Activated T-cell treated with anti-CD3 and anti-CD28 coated beads for 4 hours (primary cell): ENCODE measurements at regions not wholly inside any gene's neighbourhood (a gene's known extent, or its start where the extent isn't known, plus 50 kb on each side); places are given as distances from the start of the nearest gene placed in this dataset.
"Not testable (repeated sequence)": the region's sequence is repeated elsewhere in the genome, so short reads cannot be mapped to it uniquely, and the experiment has no call there.

Source experiments
- DNase-seq: peaks from one replicate; pipeline ENCODE4 v3.0.0-alpha.2; 2020

DNA sequence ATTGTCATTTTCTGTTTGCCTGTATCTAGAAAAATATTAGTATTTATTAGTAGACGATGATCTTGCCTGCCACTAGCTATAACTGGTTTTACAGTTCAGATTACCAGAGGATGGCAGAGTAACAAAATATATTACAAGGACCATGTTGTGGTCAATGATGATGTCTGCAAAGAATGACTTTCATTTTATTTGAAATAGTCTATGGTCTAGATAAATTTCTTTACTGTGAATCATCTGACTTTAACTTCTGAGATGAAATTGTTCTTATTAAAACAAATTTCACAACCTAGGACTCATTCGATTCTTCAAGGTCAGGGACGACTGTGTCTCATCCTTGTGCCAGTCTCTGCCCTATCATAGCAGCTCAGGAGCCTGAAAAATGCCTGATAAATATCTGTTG is 637.8 kb upstream of the KLF12 start:
- DNase-seq = no peak

DNA sequence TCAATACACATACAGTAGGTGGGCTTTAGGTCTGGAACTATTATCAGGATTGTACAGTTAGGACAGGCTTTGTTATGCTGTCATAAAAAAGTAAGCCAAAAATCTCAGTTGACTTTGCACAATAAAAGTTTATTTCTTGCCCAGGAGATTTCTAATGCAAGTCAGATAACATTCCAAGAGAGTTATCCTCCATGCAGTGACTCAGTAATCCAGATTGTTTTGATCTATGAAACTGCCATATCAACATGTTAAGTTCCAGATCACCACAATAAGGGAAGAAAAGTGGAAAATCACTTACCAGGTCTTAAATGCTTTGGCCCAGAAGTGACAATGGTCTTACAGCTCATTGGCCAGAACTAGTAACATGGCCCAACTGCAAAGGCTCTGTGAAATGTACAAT is 636.2 kb upstream of the KLF12 start:
- no peak for DNase-seq

DNA sequence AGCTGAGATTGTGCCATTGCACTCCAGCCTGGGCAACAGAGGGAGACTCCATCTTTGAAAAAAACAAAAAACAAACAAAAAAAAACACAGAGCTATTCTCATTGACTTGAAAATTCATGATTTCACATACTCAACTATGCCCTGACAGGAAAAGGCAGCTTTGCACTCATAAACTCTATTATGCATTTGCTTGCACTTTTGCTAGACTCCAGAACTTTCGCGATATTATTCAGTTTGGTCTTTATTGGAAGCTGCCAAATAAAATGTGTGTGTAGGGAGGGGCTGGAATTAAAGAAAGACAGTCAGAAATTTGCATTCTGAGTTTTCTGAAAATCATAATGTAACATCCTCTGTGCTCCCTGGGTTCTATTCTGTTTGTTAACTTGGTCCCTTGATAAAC is 635.1 kb upstream of the KLF12 start:
- DNase-seq = no peak

DNA sequence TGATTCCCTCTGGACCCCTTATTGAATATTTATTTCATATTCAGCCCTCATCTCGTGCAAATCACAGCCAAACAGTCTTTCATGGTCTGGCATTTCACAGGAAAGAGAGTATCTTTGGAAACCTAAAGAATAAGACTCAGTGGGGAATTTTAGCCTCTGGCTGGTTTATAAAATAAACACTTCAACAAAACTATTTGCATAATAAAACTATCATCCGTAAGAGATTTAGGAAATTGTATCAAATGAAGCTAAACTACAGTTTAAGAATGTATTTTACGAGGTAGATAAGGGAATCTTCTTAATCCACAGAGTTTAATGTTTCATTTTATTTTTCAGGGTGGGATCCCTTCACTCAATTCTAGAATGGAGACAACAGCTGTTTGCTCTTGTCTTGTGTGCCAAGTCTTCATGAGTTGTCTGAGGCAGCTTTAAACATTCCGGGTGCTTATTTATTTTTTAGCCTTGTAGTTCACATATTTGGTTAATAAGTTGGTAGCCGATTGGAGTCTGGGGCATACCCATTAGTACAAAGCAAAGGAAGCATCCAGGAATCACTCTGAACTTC is 634.4 kb upstream of the KLF12 start:
- DNase-seq = no peak

DNA sequence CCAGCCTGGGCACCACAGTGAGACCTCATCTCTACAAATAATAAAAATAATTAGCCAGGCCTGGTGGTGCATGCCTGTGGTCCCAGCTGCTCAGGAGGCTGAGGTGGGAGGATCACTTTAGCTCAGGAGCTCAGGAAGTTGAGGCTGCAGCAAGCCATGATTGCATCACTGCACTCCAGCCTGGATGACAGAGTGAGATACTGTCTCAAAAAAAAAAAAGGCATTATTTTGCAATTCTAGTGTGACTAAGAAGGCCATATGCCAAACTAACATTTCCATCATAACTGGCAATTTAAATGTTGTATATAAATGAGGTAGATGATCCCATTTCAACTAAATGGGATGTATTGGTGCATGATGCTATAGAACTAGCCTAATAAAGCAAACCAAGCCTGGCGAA is 632.8 kb upstream of the KLF12 start:
- no peak for DNase-seq

DNA sequence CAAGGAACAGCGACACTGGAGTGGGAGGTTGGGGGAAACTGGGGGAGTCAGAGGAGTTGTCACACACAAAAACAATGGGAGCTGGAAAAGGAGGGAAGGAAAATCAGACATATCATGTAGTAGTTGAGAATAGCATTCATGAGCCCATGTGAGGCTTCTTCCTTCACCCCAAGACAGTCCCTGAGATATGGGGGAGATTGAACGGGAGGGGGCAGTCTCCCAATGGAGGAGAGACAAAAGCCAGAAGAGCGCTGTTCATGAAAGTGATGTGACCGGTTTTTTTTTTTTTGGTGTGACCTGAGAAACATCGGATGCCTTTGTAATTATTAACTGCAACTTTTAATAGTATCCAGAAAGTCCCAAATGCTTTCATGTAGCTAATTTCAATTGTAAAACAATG is 631.8 kb upstream of the KLF12 start:
- DNase-seq = no peak

DNA sequence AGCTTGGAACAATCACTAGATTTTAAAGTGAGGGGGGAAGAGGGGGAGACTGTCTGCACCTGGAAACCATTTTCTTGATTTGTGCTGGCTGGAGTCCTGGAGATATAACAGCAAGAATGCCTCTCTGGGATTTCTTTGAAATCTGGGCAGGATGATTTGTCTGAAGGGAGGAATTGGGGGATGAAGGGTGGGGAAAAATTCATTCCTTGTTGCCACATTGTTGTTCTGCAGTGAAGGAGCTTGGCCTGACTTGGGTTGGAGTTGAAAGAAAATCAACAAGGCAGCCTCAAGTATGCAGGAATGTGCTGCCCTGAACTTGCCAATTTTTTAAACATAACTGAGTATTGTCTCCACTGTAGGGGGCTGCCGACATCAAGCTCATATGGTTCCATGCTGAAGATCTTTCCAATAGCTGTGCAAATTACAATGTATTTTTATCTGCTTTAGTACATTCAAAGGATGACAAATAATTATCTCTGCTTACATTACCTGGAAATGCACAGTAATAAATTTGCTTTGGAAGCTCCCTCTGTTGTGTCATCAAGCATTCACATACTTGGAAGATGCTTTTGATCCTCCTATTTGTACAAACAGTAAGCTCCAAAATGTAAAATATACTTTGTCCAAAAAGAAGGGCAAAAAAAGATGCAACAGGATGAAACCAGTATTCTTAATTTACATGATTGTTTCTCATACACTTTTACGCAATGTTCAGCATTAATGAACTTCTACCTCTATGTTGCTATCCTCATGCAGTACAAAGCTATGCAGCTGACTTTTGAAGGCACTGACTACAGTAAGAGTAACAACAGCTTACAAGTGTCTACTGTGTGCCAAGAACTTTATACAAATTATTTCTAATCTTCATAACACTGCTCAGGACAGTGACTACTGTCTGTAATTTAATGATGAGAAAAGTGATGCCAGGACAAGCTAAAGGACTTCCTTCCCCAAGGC is 627.9 kb upstream of the KLF12 start:
- no peak for DNase-seq

DNA sequence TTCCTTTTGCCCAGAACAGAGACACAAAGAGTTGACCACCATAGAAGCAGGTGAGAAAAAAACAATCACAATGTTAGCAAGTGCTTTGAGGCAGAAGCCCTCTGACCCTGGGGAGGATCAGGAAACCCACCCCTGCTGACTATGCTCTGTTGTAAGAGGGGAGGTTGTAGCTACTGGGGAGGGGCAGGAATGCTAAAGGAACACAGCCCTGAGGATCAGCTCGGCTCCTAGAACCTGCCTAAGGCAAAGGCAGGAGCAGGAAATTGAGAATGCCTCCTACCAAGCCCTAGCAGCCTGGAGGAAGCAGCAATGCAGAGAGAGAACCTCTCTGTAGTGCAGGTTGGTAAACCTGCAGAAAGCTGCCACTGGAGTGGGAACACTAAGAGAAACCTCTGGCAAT is 624.0 kb upstream of the KLF12 start:
- no peak for DNase-seq

DNA sequence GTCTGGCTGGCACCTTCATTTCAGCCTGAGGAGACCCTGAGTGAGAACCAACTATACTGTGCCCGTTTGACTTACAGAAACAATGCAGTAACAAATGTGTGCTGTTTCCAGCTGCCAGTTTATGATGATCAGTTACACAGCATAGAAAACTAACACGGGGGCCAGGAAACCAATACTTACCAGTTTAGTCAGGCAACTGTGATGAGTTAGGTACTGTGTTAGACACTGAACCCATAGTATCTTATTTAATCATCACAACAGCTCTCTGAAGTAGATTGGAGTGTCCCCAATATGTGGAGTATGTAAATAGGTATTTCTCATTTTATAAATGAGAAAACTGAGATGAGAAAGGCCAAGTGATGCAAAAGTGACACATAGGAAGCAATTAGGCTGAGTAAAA is 620.9 kb upstream of the KLF12 start:
- no peak for DNase-seq

DNA sequence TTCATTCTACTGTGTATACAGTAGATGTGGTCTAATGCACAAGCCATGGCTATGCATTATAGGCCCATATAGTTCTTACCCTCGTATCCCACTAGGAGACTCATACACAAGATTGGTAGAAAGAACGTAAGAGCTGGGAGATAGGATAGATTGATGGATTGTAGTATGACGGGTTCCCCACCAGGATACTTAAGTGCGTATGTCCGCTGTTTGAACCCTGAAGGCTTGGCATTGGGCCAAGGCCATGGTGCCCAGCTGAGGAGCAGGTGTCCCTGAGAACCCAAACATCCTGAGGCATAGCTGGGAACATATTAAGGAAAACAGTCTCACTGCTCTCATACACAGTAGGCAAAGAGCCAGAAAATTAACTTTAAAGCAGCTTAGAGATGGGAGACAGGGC is 617.5 kb upstream of the KLF12 start:
- DNase-seq = no peak

DNA sequence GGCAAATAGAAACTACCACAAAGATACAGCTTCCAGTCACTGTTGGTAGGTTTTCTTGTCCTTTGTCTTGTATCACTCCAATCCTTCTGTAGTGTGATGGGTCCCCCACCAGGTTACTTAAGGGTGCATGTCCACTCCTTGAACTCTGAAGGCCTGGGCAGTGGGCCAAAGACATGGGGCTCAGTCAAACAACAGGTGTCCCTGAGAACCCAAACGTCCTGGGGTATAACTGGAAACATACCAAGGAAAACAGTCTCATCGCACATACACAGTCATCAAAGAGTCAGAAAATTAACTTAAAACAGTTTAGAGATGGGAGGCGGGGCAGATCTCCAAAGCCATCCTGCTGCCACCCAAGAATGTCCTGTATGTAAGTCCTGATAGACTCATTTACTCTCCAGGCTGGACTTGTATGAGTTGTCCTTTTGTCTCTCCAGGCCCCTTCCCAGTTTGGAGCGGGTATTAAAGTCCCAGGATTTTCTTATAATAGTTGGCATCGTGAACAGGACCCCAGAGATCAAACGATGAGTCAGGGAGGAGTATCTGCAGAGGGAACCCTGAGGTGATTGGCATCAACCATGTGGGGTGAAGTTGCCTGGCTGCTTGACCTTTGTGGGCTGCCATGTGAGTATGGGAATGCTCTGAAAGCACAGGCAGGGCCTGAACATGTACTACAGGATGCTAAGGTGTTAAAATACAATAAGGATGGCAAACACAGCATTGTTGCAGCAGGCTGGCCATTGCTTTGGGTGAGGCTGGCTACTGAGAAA is 613.2 kb upstream of the KLF12 start:
- no peak for DNase-seq

DNA sequence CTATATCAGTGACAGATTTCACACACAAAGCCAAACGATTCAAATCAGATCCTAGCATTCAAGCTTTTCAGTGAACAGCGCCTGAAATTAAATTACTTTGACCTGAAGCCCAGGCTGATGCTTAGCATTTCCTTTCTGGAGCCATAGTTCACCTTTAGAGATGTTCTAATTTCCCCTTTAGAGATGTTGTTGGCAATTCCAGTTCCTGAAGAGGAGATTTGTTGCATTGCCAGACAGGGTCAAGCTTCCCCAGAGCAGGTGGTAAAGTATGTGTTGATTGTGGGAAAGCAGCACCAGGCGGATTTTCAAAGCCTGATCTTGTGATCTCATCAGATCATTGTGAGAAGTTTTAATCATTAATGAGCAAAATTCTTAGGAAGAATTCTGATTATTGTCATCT is 609.8 kb upstream of the KLF12 start:
- DNase-seq = no peak

DNA sequence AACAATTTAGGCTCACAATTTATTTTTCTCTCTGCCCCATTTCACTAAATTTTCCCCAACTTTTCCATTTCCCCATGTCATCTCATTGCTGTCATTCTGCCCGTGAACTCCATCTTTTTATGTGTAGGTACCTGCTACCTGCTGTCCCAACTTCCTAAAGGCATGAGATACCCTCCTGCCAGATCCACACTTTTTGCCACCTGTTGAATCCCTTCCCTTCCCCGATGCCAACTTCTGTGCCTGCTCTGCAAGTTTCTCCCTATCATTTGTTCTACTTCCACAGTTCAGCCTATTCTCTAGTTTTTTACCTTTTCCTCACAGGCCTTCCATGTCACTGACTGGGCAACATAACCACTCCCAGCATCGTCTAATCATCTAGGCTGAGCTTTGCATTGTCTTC is 607.5 kb upstream of the KLF12 start:
- DNase-seq = no peak

DNA sequence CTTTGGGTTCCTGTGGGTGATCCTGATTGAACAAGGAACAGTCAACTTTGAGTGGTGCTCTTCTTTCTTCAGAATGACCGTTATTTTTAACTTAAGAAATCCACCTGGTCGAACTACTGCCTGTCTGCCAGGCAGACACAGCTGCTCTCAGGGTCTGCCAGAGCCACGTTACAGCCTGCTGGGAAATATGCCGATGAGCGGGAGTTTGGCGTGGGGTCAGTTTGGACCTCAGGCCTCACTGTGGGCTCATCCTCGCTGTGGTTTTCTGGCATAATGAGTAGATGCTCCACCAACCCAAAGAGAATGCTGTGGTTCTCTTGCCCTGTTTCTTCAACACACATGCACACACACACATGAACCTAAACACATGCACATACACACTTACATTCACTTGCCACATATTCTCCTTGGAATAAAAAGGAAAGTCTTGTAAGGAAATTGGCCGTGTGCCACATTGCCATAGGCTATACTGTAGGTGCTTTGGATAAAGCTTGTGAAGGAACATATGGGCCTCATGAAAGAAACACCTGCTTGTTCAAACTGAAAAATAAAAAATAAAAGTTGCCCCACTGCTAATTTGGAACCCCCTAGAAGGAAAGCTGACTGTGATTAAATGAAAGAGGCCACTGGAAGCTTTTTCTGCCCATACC is 598.7 kb upstream of the KLF12 start:
- DNase-seq = no peak

DNA sequence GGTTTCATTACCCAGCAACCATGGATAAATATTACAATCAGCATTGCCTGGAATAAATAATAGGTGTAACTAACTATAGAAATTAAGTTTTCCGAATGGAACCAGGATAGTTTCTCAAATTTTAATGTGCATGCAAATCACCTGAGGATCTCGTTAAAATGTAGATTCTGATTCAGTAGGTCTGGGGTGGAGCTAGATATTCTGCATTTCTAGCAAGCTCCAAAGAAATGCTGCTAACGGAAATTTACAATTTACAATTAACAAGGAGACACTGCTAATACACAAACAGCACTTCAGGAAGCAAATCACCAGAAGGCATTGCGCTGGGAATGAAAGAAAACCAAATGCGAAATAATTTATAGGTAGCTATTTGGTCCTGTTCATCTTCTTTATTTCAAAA is 597.5 kb upstream of the KLF12 start:
- DNase-seq = no peak

DNA sequence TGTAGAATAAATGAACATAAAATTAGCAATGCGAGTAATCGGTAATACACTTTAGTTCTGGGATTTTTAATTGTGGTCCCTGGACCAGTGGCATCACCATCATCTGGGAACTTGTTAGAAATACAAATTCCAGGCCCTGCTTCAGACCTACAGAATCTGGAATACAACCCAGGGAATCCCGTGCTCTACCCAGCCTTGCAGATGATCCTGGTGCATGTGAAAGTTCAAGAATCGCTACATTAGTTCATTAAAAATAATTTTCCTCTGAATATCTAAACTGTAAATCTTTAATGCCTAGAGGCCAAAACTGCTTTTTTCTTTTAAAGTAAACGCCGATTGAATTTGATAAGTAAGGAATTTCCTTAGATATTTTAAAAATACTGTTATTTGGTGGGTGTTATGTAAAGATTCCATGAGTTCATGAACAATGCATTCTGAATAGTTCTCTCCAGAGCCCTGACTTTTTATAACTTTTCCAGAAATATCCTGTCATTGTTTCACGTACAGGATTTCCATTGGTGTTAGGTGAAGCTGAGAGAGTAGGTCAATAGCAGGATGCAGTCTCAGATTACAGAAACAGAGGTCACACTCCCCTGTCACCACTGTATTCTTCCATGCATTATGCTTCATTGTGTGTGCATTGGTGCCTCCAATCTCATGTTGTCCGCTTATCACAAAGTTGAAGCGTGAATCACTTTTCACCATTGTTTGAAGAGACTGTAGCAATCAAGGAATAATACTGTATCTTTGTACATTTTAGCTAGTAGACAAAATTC is 596.5 kb upstream of the KLF12 start:
- DNase-seq = no peak

DNA sequence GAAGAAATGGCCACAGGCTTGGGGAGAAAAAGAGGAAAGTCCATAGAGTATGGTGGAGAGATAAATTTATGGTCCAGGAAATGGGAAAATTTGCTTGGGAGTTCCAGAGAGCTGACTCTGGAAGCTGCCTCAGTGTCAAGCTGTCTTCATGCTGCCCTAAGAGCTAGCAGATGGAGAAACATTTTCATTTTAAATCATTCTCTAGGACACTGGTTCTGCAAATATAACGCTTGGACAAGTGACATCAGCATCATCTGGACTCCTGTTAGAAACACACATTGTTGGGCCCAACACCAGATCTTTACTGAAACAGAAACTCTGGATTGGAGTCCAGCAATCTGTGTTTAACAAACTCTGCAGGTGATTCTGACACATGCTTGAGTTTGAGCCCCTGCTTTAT is 592.0 kb upstream of the KLF12 start:
- no peak for DNase-seq

DNA sequence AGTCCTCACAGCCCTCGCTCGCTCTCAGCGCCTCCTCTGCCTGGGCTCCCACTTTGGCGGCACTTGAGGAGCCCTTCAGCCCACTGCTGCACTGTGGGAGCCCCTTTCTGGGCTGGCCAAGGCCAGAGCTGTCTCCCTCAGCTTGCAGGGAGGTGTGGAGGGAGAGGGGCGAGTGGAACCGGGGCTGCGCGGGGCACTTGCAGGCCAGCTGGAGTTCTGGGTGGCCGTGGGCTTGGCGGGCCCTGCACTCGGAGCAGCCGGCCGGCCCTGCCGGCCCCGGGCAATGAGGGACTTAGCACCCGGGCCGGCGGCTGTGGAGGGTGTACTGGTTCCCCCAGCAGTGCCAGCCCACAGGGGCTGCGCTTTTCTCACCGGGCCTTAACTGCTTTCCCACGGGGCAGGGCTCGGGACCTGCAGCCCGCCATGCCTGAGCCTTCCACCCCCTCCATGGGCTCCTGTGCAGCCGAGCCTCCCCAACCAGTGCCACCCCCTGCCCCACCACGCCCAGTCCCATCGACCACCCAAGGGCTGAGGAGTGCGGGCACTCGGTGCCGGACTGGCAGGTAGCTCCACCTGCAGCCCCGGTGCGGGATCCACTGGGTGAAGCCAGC is 584.1 kb upstream of the KLF12 start:
- not testable (repeated sequence) for DNase-seq

DNA sequence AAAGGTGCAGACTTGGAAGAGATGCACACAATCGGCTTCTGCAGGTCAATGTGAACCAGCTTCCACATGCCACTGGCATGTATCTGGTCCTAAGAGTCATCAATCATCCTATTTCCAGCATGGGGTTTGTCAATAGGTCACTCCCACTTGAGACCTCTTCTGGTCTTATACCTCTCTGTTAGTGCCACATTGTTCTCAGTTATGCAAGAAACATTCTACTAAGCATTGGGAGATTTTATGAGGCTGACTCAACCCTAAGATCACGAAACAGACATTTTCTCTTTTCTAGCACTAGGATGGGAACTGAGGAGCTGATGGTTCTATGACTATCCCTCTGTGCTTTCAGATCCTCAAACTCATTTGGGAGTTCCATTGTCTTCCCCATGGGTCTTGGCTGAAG is 581.5 kb upstream of the KLF12 start:
- no peak for DNase-seq

DNA sequence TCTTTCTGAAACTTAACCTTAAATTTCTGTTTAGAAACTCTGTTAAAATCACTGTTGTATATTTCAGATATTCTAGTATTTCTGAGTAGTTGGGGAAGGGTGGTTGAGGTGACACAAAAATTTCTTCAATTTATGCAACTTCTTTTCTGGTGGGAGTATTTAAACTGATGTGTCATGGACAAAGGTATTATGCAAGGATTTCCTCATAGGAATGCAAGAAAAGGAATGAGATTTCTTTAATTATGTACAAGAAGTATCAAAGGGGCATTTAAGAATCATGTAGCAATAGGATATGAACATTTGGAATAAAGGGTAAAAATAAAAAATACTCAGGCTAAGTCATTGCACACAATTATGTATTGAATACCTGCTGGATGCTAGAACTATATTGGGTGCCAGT is 575.8 kb upstream of the KLF12 start:
- DNase-seq = no peak

DNA sequence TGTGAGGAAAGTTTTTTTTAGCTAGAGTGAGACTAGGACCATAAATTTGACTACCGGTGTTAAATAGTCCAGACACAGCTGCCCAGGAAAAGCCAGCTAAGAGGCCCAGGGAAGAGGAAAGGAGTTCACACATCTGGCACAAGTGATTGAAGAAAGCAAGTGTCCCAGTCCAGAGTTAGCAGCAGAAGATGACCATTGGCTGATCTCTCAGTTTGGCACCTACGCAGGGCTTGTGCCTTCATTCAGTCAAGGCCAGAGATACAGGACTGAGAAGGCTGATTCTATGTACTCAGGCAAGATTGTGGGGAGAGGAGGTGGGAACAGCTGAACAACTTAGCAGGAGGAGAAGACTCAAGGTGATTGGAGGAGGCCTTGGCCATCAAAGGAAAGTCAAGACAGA is 575.0 kb upstream of the KLF12 start:
- DNase-seq = no peak

DNA sequence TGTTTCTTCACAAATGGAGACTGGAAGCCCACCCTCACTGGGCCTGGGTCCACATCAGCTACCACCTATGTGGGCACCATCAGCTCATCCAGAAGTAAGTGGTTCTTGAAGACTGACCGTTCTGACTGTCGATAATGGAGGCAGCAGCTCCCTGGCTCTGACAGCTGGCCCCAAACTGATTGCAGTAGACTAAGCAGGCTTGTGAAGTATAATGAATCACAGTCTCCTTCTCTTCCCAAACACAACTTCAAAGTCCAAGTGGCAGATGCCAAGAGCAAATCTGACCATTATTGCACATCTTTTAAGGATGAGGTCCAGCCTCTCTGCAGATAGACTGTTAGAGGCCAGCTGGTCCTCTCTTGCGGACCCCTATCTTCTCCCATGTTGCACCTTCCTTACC is 574.4 kb upstream of the KLF12 start:
- no peak for DNase-seq
